HS-5 (cell line): ENCODE measurements at regions not wholly inside any gene's neighbourhood (a gene's known extent, or its start where the extent isn't known, plus 50 kb on each side); places are given as distances from the start of the nearest gene placed in this dataset.

ENCODE experiments used
- DNase-seq: peaks from one replicate; pipeline ENCODE4 v3.0.0-alpha.2; 2012; ENCODE audit warnings: low read depth

GRCh38 chr1:57799490-57800115, 375.7 kb upstream of the DAB1 start:
- DNase-seq, result no peak

GRCh38 chr1:57798543-57798942, 374.7 kb upstream of the DAB1 start:
- no peak for DNase-seq

GRCh38 chr1:57797084-57797483, 373.2 kb upstream of the DAB1 start:
- DNase-seq, result no peak

GRCh38 chr1:57796616-57797015, 372.8 kb upstream of the DAB1 start:
- peak; percentile 19 for DNase-seq

GRCh38 chr1:57795886-57796285, 372.0 kb upstream of the DAB1 start:
- DNase-seq, result no peak

- DNase-seq, result no peak
Observed at GRCh38 chr1:57794078-57794477, 370.2 kb upstream of the DAB1 start.

- DNase-seq, result no peak
Observed at GRCh38 chr1:57791497-57791896, 367.6 kb upstream of the DAB1 start.

- DNase-seq, result no peak
Observed at GRCh38 chr1:57789936-57790335, 366.1 kb upstream of the DAB1 start.

- no peak for DNase-seq
Observed at GRCh38 chr1:57788313-57788712, 364.5 kb upstream of the DAB1 start.

GRCh38 chr1:57784356-57784755, 360.5 kb upstream of the DAB1 start:
- DNase-seq, result no peak

GRCh38 chr1:57782357-57782756, 358.5 kb upstream of the DAB1 start:
- DNase-seq, result no peak

- no peak for DNase-seq
Observed at GRCh38 chr1:57772580-57773195, 348.8 kb upstream of the DAB1 start.

- no peak for DNase-seq
Observed at GRCh38 chr1:57770772-57771171, 346.9 kb upstream of the DAB1 start.

GRCh38 chr1:57770236-57770635, 346.4 kb upstream of the DAB1 start:
- no peak for DNase-seq

- DNase-seq, result no peak
Observed at GRCh38 chr1:57761628-57762027, 337.8 kb upstream of the DAB1 start.

- no peak for DNase-seq
Observed at GRCh38 chr1:57752843-57753242, 329.0 kb upstream of the DAB1 start.

- no peak for DNase-seq
Observed at GRCh38 chr1:57748719-57749118, 324.9 kb upstream of the DAB1 start.

GRCh38 chr1:57747818-57748217, 324.0 kb upstream of the DAB1 start:
- DNase-seq, result no peak

GRCh38 chr1:57741521-57741920, 317.7 kb upstream of the DAB1 start:
- no peak for DNase-seq

- no peak for DNase-seq
Observed at GRCh38 chr1:57736940-57737339, 313.1 kb upstream of the DAB1 start.

GRCh38 chr1:57729181-57729580, 305.3 kb upstream of the DAB1 start:
- DNase-seq, result no peak

- DNase-seq, result no peak
Observed at GRCh38 chr1:57727121-57727520, 303.3 kb upstream of the DAB1 start.

- no peak for DNase-seq
Observed at GRCh38 chr1:57725318-57725717, 301.5 kb upstream of the DAB1 start.

GRCh38 chr1:57724535-57724934, 300.7 kb upstream of the DAB1 start:
- DNase-seq, result no peak
